ENCODE measurements at regions not wholly inside any gene's neighbourhood (a gene's known extent, or its start where the extent isn't known, plus 50 kb on each side); places are given as distances from the start of the nearest gene placed in this dataset.

DNA sequence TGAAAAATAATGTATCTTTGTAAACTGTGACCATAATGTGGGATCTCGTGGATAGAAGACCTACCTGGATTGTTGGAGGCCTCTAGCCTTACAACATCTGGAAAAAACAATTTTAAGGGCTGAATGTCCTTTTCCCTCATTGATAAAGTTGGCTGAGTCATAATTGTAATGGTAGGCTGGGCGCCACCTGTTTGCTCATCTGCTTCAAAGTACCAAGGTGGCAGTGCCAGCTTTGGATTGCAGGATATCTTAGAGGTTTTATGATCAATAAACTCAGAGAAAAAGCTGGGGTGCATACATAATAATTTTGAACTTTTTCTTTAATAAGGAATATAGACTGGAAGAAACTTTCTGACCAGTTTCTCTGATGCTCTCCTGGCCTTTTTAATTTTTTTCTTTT lies 653.4 kb downstream of the MMUT start:
- no peak for DNase-seq

DNA sequence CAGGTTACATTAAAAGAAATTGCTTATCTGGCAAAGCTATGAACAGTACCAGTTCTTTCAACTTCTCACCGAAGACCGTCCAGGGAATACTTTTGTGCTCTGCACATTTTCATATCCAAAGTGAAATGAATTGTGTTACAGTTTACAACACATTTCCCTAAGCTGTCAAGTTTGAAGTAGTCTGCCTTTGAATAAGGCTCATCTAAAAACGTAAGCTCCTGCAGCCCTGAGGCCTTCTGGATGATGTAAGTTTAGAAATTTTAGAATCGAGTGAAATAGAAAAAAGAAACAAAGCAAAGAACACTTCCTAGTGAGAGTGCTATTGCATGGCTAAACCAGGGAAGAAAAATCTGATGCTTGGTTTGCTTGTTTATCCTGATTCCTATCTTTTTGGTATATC lies 653.8 kb downstream of the MMUT start:
- DNase-seq = no peak

DNA sequence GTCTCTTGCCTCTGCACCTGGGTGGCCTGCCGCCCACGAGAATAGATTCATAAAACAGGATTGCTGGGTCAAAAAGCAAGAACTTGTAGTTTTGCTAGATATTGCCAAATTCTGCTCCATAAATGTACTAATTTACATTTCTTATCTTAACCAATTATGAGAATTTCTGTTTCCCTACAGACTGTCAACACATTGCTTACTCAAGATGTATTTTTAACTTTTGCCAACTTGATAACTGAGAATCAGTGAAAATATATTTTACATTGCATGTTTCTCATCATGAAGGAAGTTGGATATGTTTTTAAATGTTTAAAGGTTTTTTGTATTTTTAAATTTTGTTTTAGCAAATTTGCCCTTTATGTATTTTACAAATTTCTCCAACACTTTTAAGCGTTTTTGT lies 664.8 kb downstream of the MMUT start:
- DNase-seq = no peak

DNA sequence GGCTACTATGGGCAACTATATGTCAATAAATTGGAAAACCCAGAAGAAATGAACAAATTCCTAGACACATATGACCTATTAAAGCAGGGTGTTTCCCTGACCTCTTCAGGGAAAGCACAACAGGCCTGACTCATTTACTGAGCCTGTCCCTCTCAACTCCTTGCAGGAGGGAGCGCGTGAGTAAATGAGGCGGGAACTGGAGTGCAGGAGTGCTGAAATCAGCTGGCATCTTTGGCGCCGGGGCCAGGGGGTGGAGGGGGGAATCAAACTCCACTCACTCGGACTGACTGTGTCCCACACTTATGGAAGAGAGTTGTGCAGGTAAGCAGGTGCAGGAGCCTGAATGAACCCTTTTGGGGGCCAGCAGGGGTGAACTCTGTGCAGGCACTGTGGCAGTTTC lies 671.2 kb upstream of the PTCHD4 start:
- DNase-seq = no peak

DNA sequence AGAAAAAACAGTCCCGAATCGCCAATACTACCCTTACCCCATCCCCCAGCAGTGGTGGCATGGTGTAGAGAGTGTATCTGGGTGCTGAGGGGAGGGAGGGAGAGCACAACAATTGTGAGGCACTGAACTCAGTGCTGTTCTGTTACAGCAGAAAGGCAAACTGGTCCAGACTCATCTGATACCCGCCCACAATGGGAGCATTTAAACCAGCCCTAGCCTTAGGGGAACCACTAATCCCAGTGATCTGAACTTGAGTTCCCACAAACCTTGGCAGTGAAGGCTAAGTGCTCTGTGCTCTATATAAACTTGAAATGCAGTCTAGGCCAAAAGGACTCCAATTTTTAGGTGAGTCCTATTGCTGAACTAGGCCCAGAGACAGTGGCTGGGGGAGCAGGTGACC lies 666.4 kb upstream of the PTCHD4 start:
- DNase-seq = no peak

DNA sequence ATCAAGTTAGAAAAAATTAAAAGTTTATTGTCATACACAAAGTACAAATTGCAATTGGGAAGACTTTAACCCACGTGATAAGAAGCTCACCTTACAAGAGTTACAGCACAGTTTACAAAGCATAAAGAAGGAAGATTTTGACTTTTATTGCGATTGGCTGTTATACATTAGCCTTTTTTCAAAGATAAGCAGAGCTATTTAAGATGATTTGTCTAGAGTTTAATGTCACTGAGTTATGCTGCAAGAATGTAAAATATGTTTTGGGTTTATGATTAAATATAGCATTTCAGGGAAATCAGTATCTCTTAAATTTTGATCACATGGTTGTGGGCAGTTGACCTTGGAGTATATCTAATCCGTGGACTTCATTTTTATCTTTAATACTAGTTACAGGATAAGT lies 664.2 kb upstream of the PTCHD4 start:
- no peak for DNase-seq

DNA sequence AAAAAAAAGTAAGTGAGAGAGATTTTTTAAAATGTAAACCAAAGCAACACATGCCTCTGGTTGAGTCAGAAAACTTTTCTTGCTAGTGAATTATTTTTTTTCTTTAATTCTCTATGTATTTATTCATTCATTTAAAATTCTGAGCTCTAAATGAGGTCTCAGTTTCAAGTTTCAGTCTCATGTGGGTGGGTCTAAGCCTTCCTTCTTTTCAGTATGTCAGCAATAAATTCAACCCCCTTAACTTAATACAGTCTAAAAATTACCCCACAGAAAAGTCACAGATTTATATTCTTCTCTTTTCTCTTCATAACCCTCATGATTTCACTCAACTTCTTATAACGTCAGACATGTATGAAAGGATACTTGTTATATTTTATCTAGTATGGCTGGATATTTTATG lies 663.3 kb upstream of the PTCHD4 start:
- DNase-seq = no peak

DNA sequence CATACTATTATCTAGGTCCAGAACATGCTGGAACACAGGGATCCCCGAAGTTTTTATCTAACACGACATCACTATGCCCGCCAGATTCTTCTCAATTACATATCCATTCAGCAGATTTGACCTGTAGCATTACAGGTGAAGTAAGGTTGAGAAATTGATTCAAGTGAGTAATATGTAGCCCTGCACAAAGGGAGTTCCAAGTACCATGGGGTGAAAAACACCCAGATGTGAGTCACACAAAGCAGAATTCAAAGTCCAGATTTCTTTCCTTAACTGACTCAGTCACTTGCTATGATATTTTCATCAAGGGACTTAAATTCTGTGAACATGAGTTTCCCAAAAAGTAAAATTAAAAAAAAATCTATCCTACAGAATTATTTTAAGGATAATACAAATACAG lies 655.4 kb upstream of the PTCHD4 start:
- no peak for DNase-seq

DNA sequence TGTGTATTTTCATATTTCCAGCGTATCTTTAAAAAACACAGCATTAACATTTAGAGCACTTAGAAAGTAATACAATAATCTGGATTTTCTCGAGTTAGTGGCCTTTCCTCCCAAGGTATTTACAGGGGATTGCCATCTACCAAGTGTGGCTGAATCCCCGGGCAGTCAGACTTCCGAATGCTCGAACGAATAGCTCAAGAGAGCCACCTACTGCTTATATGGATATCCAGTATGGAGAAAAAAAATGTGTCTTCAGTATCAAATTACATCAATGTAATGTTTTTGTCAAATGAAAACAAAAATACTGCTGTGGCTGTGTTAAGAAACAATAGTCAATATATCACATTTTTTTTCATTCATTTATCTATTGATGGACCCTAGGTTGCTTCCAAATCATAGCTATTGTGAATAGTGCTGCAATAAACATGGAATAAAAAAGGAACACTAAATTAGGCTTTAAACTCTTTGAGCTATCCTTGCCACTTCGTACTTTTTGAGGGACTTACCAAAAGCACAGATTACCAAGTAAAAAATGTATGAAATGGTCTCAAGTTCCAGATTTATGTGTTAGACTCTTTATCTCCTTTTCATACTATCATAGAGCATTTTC lies 654.5 kb upstream of the PTCHD4 start:
- peak; percentile 35 for DNase-seq

DNA sequence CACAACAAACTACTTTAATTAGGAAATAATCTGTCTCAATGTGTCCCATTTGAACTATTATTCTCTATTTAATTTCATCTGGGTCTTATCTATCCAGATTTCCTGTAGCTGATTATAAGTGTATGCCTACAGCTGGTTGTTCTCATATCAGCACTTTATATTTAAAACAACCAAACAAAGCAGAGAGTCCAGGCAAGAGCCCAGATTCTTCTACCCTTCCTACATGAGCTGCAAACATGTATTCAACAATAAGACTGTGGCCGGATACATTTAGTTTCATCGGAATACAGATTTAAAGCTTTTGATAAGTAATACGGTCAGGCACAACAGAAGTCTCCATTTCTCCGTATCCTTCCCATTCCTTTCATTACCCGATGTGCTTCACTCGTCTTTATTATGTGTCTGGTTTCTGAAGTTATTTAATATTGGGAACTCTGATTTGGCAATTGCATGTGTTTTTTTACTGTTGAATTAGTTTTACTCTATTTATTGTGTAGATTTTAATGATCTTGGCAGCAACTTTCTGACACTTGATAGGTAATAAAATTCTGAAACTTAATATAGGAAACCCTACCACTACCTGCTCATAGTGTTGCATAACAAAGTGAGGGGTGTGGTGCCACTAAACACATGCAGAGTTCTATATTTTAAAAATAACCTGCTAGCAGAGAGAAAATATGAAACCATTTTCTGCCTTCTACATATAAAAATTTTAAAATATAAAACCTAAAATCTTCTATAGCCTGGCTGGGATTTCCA lies 653.5 kb upstream of the PTCHD4 start:
- no peak for DNase-seq

DNA sequence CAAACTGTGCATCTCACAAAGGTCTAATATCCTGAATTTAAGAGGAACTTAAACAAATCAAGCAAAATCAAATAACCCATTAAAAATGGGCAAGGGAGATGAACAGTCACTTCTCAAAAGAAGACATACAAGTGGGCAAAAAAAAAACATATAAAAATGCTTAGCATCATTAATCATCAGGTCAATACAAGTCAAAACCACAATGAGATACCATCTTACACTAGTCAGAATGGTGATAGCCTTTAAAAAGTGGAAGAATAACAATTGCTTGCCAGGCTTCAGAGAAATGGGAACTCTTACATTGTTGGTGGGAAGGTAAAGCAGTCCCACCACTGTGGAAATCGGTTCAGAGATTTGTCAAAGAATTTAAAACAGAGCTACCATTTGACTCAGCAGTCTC lies 646.7 kb upstream of the PTCHD4 start:
- DNase-seq = no peak

DNA sequence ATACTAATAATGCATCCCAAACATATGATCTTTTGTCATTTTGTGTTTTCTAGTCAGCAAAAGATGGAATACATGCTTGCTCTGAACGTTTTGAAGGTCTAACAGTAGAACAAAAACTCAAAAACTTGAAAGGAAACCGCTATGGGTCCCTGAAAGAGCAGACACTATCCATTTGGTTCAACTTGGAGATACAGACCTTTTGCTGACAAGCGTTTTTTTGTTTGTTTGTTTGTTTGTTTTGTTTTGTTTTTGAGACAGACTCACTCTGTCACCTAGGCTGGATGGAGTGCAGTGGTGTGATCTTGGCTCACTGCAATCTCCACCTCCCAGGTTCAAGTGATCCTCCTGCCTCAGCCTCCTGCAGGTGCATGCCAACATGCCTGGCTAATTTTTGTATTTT lies 644.3 kb upstream of the PTCHD4 start:
- no peak for DNase-seq

DNA sequence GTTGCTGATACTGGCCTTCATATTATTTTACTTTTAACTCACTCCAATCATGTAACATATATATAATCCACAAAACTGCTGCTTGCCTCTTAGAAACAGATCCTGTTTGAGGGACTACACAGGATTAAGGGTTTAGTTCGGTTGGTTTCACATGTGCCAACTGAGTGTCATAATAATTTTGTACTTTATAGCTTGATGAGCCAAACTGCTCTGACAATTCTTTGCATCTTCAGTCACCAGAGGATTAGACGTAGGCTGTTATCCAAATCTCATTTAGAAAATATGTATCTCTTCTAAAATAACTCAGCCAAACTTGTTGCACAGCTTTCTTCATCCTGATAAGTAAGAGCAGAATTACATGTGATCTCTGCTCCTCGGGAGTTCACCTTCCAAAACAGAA lies 643.6 kb upstream of the PTCHD4 start:
- no peak for DNase-seq

DNA sequence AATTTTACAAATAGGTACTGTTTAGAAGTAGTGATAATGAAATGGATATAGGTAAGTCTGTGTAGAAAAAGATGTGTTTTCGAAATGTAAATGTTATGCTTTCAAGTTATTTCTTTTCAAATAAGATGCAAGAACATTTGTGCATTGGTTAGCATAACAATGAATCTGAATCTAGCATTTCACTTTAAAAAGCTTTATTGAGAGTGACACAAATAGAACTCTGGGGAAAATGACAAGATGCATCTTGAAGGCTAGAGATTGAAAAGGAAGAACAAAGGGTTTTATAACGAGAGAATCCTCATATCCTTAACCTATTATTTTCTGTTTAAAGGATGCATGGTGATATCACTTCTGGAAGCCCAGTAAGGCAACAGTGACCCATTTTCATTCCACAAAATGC lies 639.9 kb upstream of the PTCHD4 start:
- no peak for DNase-seq

DNA sequence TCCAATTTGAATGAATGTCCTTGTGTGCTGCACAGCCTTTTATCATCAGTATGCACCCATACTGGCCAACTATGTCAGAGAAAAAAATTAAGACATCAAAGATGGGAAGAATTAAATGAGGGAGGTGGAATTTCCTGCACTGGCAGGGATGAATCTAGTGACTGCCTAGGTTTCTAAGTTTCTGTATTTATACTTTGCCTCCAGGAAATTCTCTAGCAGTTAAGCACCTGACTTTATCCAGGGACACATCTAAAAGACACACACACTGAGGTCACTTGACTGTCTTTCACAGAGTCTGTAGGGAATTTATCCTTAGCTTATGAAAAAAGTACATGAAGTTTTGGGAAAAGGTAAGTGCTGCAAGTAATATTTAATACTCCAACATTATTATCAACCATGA lies 636.5 kb upstream of the PTCHD4 start:
- DNase-seq = no peak

DNA sequence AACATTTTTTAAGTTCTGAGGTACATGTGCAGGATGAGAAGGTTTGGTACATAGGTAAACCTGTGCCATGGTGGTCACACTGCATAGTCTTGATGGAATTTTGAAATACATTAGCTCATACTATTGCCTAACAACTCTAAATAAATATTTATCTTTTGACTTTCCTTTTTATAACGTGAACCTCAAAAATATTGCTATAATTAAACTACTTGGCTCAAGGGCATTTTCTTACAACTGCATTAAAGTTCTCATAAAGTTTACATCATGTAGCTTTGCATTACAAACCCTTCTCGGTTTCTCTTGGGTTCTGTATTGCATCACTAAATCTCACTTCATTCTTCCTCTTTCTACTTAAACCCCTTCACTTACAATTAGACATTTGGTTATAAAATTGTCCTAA lies 636.0 kb upstream of the PTCHD4 start:
- no peak for DNase-seq

DNA sequence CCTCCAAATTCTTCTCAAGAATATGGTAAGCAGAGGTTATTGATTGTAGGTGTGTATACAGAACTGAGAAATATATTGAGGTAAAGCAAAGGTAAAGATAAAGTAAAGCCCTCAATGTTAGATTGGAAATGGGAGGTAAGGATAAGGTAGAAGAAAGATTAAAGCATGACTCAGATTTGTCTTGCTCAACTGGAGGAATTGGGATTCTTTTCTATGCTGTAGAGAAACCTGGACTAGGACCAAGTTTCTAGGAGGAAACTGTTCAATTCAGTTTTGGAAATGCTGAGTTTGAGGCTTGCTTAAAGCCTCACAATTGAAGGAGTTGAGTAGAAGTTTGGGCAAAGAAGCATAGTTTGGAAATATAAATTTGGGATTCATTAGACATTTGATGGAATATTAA lies 634.0 kb upstream of the PTCHD4 start:
- DNase-seq = no peak

DNA sequence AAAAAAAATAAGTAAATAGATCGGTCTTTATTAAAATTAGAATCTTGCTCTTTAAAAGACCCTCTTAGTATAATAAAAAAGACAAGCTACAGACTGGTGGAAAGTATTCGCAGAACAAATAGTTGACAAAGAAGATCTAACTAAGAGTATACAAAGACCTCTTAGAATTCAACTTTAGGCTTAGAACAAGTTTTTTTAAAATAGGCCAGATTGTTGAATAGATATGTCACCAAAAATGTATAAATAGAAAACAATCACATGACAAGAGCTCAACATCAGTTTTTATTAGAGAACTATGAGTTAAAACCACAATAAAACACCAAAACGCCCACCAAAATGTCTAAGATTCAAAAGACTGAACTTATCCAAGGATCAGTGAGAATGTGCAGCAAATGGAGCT lies 632.7 kb upstream of the PTCHD4 start:
- no peak for DNase-seq

DNA sequence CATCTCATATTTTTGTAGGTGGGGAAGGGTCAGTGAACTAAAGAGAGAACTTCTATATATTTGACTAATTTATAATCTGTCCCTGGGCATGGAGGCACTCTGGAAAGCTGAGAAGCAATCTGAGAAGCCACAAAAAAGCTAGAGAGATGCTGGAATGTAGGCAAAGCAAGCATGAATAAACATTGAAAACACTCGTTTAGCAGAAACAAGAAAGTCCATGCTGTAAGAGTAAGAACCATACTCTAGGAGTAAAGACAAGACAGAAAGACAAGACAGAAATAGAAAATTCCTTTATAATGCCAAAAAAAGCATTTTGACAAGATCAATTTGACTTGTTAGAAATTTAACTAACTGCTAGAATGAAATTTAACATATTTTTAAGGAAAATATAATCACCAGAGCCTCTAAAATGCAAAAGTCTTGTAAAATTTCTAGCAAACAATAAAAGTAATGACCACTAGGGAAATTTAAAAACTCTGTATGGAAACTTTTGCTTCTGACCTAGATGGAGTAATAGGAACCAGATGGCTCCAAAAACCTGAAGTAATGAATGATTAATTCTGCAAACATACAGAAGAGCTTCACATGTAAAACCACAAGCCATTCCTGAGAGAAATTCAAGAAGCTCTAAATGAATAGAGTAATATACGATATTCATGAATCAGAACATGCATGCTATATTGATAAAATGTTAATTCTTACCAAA lies 625.7 kb upstream of the PTCHD4 start:
- no peak for DNase-seq

DNA sequence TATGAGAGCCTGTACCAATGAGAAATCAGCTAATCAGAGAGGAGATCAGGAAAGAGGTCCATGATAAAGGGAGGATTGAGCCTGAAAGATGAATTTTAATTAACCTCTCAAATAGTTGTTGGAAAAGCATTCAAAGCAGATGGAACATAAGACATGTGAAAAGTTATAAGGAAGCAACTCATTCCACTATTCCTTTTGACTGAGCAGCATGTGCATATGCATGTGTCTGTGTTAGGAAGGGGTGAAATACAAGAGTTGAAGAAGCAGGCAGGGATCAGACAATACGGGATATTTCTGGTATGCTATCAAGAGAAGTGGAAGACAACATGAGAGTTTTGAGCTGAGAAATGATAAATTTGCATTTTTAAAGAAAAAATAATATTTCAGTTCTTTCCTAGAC lies 624.8 kb upstream of the PTCHD4 start:
- no peak for DNase-seq

DNA sequence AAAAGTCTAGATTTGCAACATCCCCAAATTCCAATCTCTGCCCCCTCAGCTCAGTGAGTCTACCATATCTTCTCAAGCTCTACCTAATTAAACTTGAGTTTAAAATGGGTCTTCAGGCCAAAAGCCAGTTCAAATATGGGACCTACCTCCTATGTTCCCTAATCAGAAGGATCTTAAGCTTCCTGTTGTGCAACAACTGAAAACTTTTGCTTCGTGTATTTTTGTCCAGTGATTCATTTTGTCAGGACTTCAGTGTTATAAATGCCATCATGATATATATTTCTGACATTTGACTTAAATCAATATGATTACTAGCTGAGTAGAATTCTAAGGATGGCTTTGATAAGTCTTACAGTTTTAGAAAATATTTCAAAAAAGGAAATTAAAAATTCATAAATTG lies 622.6 kb upstream of the PTCHD4 start:
- no peak for DNase-seq

DNA sequence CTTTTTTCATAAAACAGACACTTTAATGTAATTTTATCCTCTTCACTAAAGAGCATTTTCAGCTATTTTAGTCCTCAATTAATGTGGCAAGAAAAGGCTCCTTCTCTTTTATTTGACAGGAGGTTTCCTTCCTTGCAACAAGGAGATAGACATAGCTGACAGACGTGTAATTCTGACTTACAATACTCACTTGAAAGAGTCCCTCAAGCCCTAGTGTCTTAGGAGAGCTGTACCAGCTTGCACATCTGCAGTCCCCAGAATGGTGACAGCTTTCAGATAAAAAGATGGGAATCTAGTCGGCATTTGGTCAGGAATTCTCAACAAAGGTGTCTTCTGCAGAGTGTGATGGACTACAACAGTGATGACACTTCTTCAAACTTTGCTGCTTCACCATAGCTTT lies 603.7 kb upstream of the PTCHD4 start:
- no peak for DNase-seq

DNA sequence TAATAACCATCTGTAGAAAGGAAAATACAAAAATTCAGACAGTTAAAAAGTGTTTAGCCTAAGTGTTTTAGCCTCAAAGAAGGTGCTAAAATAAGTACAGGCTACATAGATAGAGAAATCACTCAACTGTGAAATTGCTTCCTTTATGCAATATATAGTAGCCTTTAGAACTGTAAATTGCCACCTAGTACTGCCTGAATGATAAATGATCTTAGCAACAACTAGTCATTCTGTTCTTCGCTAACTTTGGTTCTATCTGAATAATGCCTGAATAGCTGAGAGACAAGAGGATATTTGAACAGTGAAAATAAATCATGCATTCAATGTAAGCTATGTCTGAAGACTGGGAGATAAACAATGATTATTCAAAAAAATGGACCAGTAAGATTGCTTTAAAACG lies 603.3 kb upstream of the PTCHD4 start:
- no peak for DNase-seq

DNA sequence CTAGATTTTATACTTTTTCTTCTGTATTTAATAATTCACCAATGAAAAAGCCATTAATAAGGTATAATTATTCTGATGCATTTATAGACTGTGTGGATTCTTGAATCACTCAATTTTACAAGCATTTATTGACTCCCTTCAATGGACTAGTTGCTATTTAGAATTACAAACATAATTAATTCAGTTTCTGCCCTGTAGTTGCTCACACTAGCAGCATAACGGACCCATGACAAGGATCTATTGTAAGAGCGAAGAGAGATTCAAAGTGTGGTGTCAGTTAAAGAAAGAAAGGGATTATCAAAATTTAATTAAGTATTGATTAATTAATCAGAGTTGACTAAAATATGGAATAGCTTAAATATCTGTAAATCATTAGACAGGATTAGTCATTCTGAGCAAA lies 602.6 kb upstream of the PTCHD4 start:
- DNase-seq = no peak

DNA sequence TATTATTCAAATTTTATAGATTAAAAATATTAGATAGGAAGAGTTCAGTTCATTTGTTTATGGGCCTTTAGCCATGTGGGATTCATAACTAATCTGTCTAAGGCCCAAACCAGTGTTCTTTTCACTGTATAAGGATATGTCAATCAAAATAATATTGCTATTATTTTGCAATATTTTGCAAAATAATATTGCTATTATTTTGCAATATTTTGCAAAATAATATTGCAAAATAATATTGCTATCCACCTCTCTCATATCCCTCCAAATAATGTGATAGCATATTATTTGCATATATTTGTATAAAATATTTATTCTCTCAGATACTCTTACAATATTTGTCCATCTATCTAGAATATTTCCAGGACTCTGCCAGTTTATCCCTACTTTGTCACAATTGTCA lies 595.3 kb upstream of the PTCHD4 start:
- DNase-seq = no peak

Data from left hindlimb (tissue), 1 donor.